Sigmoid colon (tissue), 4 donors: ENCODE measurements at regions not wholly inside any gene's neighbourhood (a gene's known extent, or its start where the extent isn't known, plus 50 kb on each side); places are given as distances from the start of the nearest gene placed in this dataset.

Experiments
- CTCF ChIP-seq, 4 experiments: fragments of 450-650 bp in 3 of 4; fragments of 200-600 bp in 1 of 4; IDR thresholded peaks; one replicate each; pipeline ENCODE4 v1.5.1; 2016 to 2019; ENCODE audit warnings: antibody characterized with exemption in 4 of 4, mild to moderate bottlenecking in 3 of 4, moderate library complexity in 2 of 4
- POLR2A ChIP-seq, 2 donors: fragments of 450-650 bp; IDR thresholded peaks; one replicate each; pipeline ENCODE4 v1.6.1; 2016; ENCODE audit warnings: antibody characterized with exemption in 2 of 2, mild to moderate bottlenecking in 2 of 2, moderate library complexity in 2 of 2
- POLR2AphosphoS5 ChIP-seq, 4 donors: sonication (generic); formaldehyde crosslinking; IDR thresholded peaks; one replicate each; pipeline ENCODE4 v1.6.1; 2017; ENCODE audit warnings: antibody characterized with exemption in 4 of 4

- no peak for TF ChIP-seq POLR2A (IDR thresholded peaks at IDR 0.05)
- TF ChIP-seq CTCF (IDR thresholded peaks at IDR 0.05), result no peak
- no peak for TF ChIP-seq POLR2AphosphoS5 (IDR thresholded peaks at IDR 0.05)
Measured at GRCh38 chr2:120536141-120536540, 190.2 kb downstream of the INHBB start.
